ENCODE measurements at regions not wholly inside any gene's neighbourhood (a gene's known extent, or its start where the extent isn't known, plus 50 kb on each side); places are given as distances from the start of the nearest gene placed in this dataset.

DNA sequence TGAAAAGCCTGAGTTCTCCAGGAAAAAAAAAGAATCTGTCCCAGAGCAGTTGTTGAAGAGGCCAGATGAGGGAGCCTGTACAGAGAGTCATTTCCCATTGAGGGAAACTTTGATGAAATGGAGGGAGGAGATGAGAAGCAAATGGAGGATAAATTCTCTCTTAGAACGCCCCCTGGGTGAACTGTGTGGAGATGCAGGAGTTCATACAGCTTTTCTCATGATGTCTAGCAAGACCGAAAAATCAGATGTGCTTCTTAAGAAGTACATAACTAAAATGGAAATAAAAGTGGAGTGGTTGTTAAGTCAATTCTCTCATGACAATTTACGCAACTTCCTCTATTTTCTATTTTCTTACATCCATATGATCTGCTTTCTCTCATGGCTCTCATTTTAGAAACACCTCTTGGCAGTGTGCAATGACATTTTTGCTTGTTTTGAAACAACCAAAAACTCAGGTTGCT lies 1263.1 kb downstream of the PCDH9 start:
- no peak for TF ChIP-seq FOXK2 (IDR thresholded peaks at IDR 0.05)
- TF ChIP-seq, protein P1, sequence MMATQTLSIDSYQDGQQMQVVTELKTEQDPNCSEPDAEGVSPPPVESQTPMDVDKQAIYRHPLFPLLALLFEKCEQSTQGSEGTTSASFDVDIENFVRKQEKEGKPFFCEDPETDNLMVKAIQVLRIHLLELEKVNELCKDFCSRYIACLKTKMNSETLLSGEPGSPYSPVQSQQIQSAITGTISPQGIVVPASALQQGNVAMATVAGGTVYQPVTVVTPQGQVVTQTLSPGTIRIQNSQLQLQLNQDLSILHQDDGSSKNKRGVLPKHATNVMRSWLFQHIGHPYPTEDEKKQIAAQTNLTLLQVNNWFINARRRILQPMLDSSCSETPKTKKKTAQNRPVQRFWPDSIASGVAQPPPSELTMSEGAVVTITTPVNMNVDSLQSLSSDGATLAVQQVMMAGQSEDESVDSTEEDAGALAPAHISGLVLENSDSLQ (IDR thresholded peaks at IDR 0.05), result no peak
- no peak for TF ChIP-seq SP1 (IDR thresholded peaks at IDR 0.05)
- no peak; the same call in 1 of the 2 replicates for TF ChIP-seq BHLHE40 (IDR thresholded peaks at IDR 0.05; ENCODE audit: borderline replicate concordance)
- TF ChIP-seq SUZ12 (IDR thresholded peaks at IDR 0.05), result no peak
- TF ChIP-seq CTBP1 (IDR thresholded peaks at IDR 0.05; ENCODE audit: borderline replicate concordance), result peak; percentile 7; the same call in 1 of the 2 replicates
- no peak for TF ChIP-seq FOXA1 (IDR thresholded peaks at IDR 0.05)

Data from HEK293T (cell line).